GM12865 (cell line): ENCODE measurements at regions not wholly inside any gene's neighbourhood (a gene's known extent, or its start where the extent isn't known, plus 50 kb on each side); places are given as distances from the start of the nearest gene placed in this dataset.

Experiments used
- DNase-seq: peaks from one replicate; pipeline ENCODE4 v3.0.0; 2010; ENCODE audit warnings: low read depth
- H3K4me3 ChIP-seq: 2 replicates; pipeline ENCODE4 v1.5.1; 2011; ENCODE audit warnings: mild to moderate bottlenecking, low read depth, low read length, control low read depth
- TF ChIP-seq, protein P1 (sequence below): IDR thresholded peaks from 2 replicates; pipeline ENCODE4 v1.5.1; 2011; ENCODE audit warnings: low read length, control low read depth, low read depth, inconsistent platforms; ENCODE audit not compliant: insufficient read depth; ENCODE audit errors: missing control alignments

- TF ChIP-seq, protein P1, sequence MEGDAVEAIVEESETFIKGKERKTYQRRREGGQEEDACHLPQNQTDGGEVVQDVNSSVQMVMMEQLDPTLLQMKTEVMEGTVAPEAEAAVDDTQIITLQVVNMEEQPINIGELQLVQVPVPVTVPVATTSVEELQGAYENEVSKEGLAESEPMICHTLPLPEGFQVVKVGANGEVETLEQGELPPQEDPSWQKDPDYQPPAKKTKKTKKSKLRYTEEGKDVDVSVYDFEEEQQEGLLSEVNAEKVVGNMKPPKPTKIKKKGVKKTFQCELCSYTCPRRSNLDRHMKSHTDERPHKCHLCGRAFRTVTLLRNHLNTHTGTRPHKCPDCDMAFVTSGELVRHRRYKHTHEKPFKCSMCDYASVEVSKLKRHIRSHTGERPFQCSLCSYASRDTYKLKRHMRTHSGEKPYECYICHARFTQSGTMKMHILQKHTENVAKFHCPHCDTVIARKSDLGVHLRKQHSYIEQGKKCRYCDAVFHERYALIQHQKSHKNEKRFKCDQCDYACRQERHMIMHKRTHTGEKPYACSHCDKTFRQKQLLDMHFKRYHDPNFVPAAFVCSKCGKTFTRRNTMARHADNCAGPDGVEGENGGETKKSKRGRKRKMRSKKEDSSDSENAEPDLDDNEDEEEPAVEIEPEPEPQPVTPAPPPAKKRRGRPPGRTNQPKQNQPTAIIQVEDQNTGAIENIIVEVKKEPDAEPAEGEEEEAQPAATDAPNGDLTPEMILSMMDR, result no peak
- no peak for DNase-seq
- H3K4me3 ChIP-seq, result no peak overlapping the region
Observed at GRCh38 chr5:8682381-8682780, 813.4 kb downstream of the MTRR start.

GRCh38 chr5:8683496-8683895 is 814.5 kb downstream of the MTRR start:
- no peak overlapping the region for H3K4me3 ChIP-seq
- no peak for DNase-seq
- TF ChIP-seq, protein P1, result no peak

DNA sequence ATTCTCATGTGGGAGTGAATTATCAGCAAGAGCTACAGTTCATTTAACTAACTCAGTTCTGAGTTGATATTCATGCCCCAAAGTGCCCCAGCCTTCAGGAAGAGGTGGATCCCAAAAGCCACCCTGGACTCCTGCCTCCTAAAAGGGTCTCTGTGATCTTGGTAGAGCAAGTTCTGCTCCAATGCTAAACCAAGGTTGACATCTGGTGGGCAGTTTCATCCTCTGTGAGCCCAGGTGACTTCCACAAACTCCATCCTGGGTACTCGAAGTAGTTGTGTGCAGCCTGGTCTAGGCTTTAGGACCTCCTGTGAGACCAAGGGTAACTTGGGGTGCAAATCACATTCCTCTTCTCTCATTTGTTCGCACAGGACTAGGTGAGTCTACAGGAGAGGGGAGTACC is 816.8 kb downstream of the MTRR start:
- no peak for DNase-seq
- H3K4me3 ChIP-seq, result no peak overlapping the region
- TF ChIP-seq, protein P1, result no peak

DNA sequence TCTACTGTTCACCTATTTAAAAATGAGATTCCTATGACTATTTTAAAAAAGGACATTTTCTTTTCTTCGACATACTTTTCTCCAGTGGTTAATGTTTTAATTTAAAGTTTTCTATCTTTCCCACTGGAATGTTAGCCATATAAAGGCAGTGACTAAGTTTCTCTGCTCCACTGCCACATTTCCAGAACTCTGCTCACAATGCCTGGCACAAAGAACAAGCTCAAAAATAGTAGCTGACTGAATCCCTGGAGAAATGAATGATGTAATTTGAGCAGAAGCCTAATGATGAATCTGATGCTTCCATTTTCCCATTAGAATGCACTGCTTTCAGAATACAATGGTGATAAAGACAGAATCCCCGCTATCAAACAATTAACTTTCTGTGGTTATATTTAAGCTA is 817.8 kb downstream of the MTRR start:
- TF ChIP-seq, protein P1, result no peak
- DNase-seq, result no peak
- H3K4me3 ChIP-seq, result no peak overlapping the region

DNA sequence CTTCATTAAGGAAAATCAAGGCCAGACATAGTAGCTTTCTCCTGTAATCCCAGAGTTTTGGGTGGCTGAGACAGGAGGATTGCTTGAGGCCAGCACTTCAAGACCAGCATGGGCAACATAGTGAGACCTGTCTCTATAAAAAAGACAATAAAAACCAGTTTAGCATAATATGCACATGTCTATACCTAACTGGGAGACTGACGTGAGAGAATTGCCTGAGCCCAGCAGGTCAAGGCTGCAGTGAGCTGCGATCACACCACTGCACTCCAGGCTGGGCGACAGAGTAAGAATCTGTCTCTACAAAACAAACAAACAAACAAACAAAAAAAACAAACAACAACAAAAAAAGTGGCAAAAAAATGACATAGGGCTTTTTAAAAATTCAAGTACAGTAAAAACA is 820.8 kb downstream of the MTRR start:
- H3K4me3 ChIP-seq, result no peak overlapping the region
- no peak for DNase-seq
- TF ChIP-seq, protein P1, result no peak

GRCh38 chr5:8691221-8691620 is 822.3 kb downstream of the MTRR start:
- no peak for DNase-seq
- TF ChIP-seq, protein P1, result no peak
- no peak overlapping the region for H3K4me3 ChIP-seq

- DNase-seq, result no peak
- no peak overlapping the region for H3K4me3 ChIP-seq
- TF ChIP-seq, protein P1, result no peak
Observed at GRCh38 chr5:8693341-8693844, 824.4 kb downstream of the MTRR start.
